DOHH2 (cell line): ENCODE measurements at regions not wholly inside any gene's neighbourhood (a gene's known extent, or its start where the extent isn't known, plus 50 kb on each side); places are given as distances from the start of the nearest gene placed in this dataset.

ENCODE experiments used
- H3F3A ChIP-seq: fragments of 200-600 bp; sonication (generic), shearing (Covaris generic); 2 replicates; pipeline ENCODE4 v1.6.0; 2016; ENCODE audit warnings: antibody characterized with exemption, mild to moderate bottlenecking; ENCODE audit not compliant: control insufficient read depth, insufficient read depth
- H3K27ac ChIP-seq: fragments of 200-600 bp; sonication (generic); 2 replicates; pipeline ENCODE4 v1.5.1; 2014; ENCODE audit warnings: low read depth, mild to moderate bottlenecking, low read length, moderate library complexity
- H3K27me3 ChIP-seq: fragments of 200-600 bp; sonication (generic); 2 replicates; pipeline ENCODE4 v1.6.1; 2014; ENCODE audit warnings: mild to moderate bottlenecking, low read length, mixed read lengths; ENCODE audit not compliant: control insufficient read depth
- H3K36me3 ChIP-seq: fragments of 200-600 bp; sonication (generic); 2 replicates; pipeline ENCODE4 v1.6.1; 2014; ENCODE audit warnings: mild to moderate bottlenecking, low read length, moderate library complexity, mixed read lengths; ENCODE audit not compliant: control insufficient read depth
- H3K4me1 ChIP-seq: fragments of 200-600 bp; sonication (generic); 2 replicates; pipeline ENCODE4 v1.6.1; 2014; ENCODE audit warnings: mild to moderate bottlenecking, low read length, mixed read lengths; ENCODE audit not compliant: control insufficient read depth
- H3K4me2 ChIP-seq: fragments of 200-600 bp; sonication (generic); 2 replicates; pipeline ENCODE4 v1.6.0; 2014; ENCODE audit warnings: mild to moderate bottlenecking, low read length, moderate library complexity
- H3K4me3 ChIP-seq: fragments of 200-600 bp; sonication (generic); 2 replicates; pipeline ENCODE4 v1.5.1; 2014; ENCODE audit warnings: mild to moderate bottlenecking, low read length, mixed read lengths
- H3K79me2 ChIP-seq: fragments of 200-600 bp; sonication (generic); 2 replicates; pipeline ENCODE4 v1.6.1; 2014; ENCODE audit warnings: mild to moderate bottlenecking, low read length, mixed read lengths; ENCODE audit not compliant: control insufficient read depth
- H3K9me2 ChIP-seq: fragments of 200-600 bp; sonication (generic); replicated peaks from 2 replicates; pipeline ENCODE4 v1.6.1; 2014; ENCODE audit warnings: mild to moderate bottlenecking, low read length, mixed read lengths; ENCODE audit not compliant: control insufficient read depth
- H3K9me3 ChIP-seq: fragments of 200-600 bp; sonication (generic); 2 replicates; pipeline ENCODE4 v1.6.1; 2014; ENCODE audit warnings: antibody characterized with exemption, low read length, mixed read lengths; ENCODE audit not compliant: control insufficient read depth, insufficient read depth
- H4K20me1 ChIP-seq: fragments of 200-600 bp; sonication (generic); 2 replicates; pipeline ENCODE4 v1.6.0; 2014; ENCODE audit warnings: low read depth, mild to moderate bottlenecking, antibody characterized with exemption, low read length, moderate library complexity; ENCODE audit not compliant: control insufficient read depth, insufficient read depth
- CTCF ChIP-seq: fragments of 200-600 bp; sonication (generic); IDR thresholded peaks from one replicate; pipeline ENCODE4 v1.5.1; 2014; ENCODE audit warnings: antibody characterized with exemption, mild to moderate bottlenecking, low read depth, low read length; ENCODE audit not compliant: poor library complexity, severe bottlenecking
- EZH2phosphoT487 ChIP-seq: fragments of 200-600 bp; sonication (generic); IDR thresholded peaks from 2 replicates; pipeline ENCODE4 v1.6.1; 2017; ENCODE audit warnings: borderline replicate concordance, mild to moderate bottlenecking, antibody characterized with exemption, low read length, moderate library complexity, mixed read lengths

- H3K4me1 ChIP-seq: no peaks in the 10 kb centered on the region
- H3K79me2 ChIP-seq: no peaks in the 10 kb centered on the region
- no peak overlapping the region for H3K4me2 ChIP-seq
- no peak overlapping the region for H3K4me3 ChIP-seq
- H3K9me2 ChIP-seq: no peaks in the 10 kb centered on the region
- H3K9me3 ChIP-seq: no peaks in the 10 kb centered on the region
- no peak overlapping the region for H3K27ac ChIP-seq
- no peaks in the 10 kb centered on the region for H4K20me1 ChIP-seq
- no peaks in the 10 kb centered on the region for H3K36me3 ChIP-seq
- H3K27me3 ChIP-seq: no peaks in the 10 kb centered on the region
- H3F3A ChIP-seq: no peaks in the 10 kb centered on the region
- TF ChIP-seq EZH2phosphoT487 (no peak), CTCF (no peak)
Measured at GRCh38 chr5:3896098-3896497, 300.5 kb downstream of the IRX1 start.

GRCh38 chr5:3899093-3899492 is 303.5 kb downstream of the IRX1 start:
- no peaks in the 10 kb centered on the region for H4K20me1 ChIP-seq
- no peak overlapping the region for H3K4me3 ChIP-seq
- H3K27ac ChIP-seq: no peak overlapping the region
- no peak overlapping the region for H3K4me2 ChIP-seq
- H3K9me3 ChIP-seq: peaks cover 1% of the 10 kb centered on the region; the same call in 1 of the 2 replicates
- H3K27me3 ChIP-seq: no peaks in the 10 kb centered on the region
- H3K4me1 ChIP-seq: no peaks in the 10 kb centered on the region
- no peak for TF ChIP-seq EZH2phosphoT487
- TF ChIP-seq CTCF: no peak
- H3K36me3 ChIP-seq: no peaks in the 10 kb centered on the region
- no peaks in the 10 kb centered on the region for H3K9me2 ChIP-seq
- H3K79me2 ChIP-seq: no peaks in the 10 kb centered on the region
- no peaks in the 10 kb centered on the region for H3F3A ChIP-seq

- TF ChIP-seq CTCF (no peak), EZH2phosphoT487 (no peak)
- Histone ChIP-seq H3F3A (no peaks in the 10 kb centered on the region), H3K4me1 (no peaks in the 10 kb centered on the region), H4K20me1 (no peaks in the 10 kb centered on the region), H3K36me3 (no peaks in the 10 kb centered on the region), H3K9me3 (peaks cover 7% of the 10 kb centered on the region; the same call in 1 of the 2 replicates), H3K27me3 (no peaks in the 10 kb centered on the region), H3K4me2 (no peak overlapping the region), H3K79me2 (no peaks in the 10 kb centered on the region), H3K4me3 (no peak overlapping the region), H3K27ac (no peak overlapping the region), H3K9me2 (no peaks in the 10 kb centered on the region)
Measured at GRCh38 chr5:3904584-3904983, 309.0 kb downstream of the IRX1 start.
